Panc1 (cell line): ENCODE measurements at regions not wholly inside any gene's neighbourhood (a gene's known extent, or its start where the extent isn't known, plus 50 kb on each side); places are given as distances from the start of the nearest gene placed in this dataset.

Source experiments
- CTCF ChIP-seq: fragments of 450-650 bp; IDR thresholded peaks from 2 replicates; pipeline ENCODE4 v1.5.1; 2017; ENCODE audit warnings: mild to moderate bottlenecking
- POLR2AphosphoS5 ChIP-seq: IDR thresholded peaks from 2 replicates; pipeline ENCODE4 v1.6.1; 2012; ENCODE audit warnings: mild to moderate bottlenecking, low read depth, low read length, moderate library complexity
- TF ChIP-seq, protein P1 (sequence below), 2 experiments: IDR thresholded peaks; 2 replicates each; pipeline ENCODE4 v1.6.1; 2011 to 2012; ENCODE audit warnings: low read depth in 2 of 2, control low read depth in 1 of 2, low read length in 1 of 2, mild to moderate bottlenecking in 1 of 2, moderate library complexity in 1 of 2; ENCODE audit not compliant: insufficient read depth in 1 of 2

GRCh38 chr2:19026261-19026660 lies 332.2 kb downstream of the OSR1 start:
- TF ChIP-seq CTCF: no peak
- no peak for TF ChIP-seq POLR2AphosphoS5
- TF ChIP-seq, protein P1, sequence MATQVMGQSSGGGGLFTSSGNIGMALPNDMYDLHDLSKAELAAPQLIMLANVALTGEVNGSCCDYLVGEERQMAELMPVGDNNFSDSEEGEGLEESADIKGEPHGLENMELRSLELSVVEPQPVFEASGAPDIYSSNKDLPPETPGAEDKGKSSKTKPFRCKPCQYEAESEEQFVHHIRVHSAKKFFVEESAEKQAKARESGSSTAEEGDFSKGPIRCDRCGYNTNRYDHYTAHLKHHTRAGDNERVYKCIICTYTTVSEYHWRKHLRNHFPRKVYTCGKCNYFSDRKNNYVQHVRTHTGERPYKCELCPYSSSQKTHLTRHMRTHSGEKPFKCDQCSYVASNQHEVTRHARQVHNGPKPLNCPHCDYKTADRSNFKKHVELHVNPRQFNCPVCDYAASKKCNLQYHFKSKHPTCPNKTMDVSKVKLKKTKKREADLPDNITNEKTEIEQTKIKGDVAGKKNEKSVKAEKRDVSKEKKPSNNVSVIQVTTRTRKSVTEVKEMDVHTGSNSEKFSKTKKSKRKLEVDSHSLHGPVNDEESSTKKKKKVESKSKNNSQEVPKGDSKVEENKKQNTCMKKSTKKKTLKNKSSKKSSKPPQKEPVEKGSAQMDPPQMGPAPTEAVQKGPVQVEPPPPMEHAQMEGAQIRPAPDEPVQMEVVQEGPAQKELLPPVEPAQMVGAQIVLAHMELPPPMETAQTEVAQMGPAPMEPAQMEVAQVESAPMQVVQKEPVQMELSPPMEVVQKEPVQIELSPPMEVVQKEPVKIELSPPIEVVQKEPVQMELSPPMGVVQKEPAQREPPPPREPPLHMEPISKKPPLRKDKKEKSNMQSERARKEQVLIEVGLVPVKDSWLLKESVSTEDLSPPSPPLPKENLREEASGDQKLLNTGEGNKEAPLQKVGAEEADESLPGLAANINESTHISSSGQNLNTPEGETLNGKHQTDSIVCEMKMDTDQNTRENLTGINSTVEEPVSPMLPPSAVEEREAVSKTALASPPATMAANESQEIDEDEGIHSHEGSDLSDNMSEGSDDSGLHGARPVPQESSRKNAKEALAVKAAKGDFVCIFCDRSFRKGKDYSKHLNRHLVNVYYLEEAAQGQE (IDR thresholded peaks at IDR 0.05; ENCODE audit: insufficient read depth in 1 of 2, low read depth in 2 of 2, low read length in 1 of 2): no peak
